ENCODE measurements at regions not wholly inside any gene's neighbourhood (a gene's known extent, or its start where the extent isn't known, plus 50 kb on each side); places are given as distances from the start of the nearest gene placed in this dataset.

- no peak for TF ChIP-seq CTCF (IDR thresholded peaks at IDR 0.05)
- TF ChIP-seq POLR2A (IDR thresholded peaks at IDR 0.05) = no peak
Measured at GRCh38 chr2:125935559-125935958, 720.4 kb upstream of the GYPC start.

Data from lower leg skin (tissue), 3 donors.